B cell (primary cell): ENCODE measurements at regions not wholly inside any gene's neighbourhood (a gene's known extent, or its start where the extent isn't known, plus 50 kb on each side); places are given as distances from the start of the nearest gene placed in this dataset.

ENCODE experiments used
- ATAC-seq: fragments of 200-7000 bp; cut with Tn5 transposase; one replicate; pipeline ENCODE4 v1.10.0; 2021; ENCODE audit warnings: low read depth, mild to moderate bottlenecking, moderate number of reproducible peaks, moderate library complexity
- CTCF ChIA-PET: fragments of 350-600 bp; sonication (Branson Sonifier 250); formaldehyde crosslinking; loops from one replicate; lab custom pipeline; 2021; ENCODE audit warnings: antibody characterized with exemption, inconsistent platforms; lab: Charles Lee
- POLR2A ChIA-PET: fragments of 350-600 bp; sonication (Branson Sonifier 250); formaldehyde crosslinking; loops from one replicate; lab custom pipeline; 2021; ENCODE audit warnings: antibody characterized with exemption; lab: Charles Lee
- DNase-seq: peaks from one replicate; pipeline ENCODE4 v3.0.0; 2013
- H2AFZ ChIP-seq: 2 replicates; pipeline ENCODE4 v1.6.1; 2012; ENCODE audit warnings: mild to moderate bottlenecking, low read depth, low read length; ENCODE audit not compliant: insufficient read depth, poor library complexity, severe bottlenecking
- H3K27ac ChIP-seq, 2 donors: 1 replicate in 1 of 2; 2 replicates in 1 of 2; pipeline ENCODE4 v1.5.1; 2012 to 2013; ENCODE audit warnings: low read length in 2 of 2, mild to moderate bottlenecking in 2 of 2, moderate library complexity in 1 of 2
- H3K27me3 ChIP-seq, 4 experiments: fragments of 200-600 bp in 1 of 4; sonication (generic) in 1 of 4; replicated peaks in 1 of 4; 1 replicate in 2 of 4; 2 replicates in 2 of 4; pipeline versions ENCODE4 v1.6.1 to v1.7.0; 2013 to 2016; ENCODE audit warnings: low read length in 3 of 4, mild to moderate bottlenecking in 2 of 4, mixed read lengths in 1 of 4, moderate library complexity in 1 of 4; ENCODE audit not compliant: insufficient read depth in 4 of 4, control insufficient read depth in 3 of 4; ENCODE audit errors: control extremely low read depth in 1 of 4
- H3K36me3 ChIP-seq, 2 experiments: replicated peaks in 1 of 2; 1 replicate in 1 of 2; 2 replicates in 1 of 2; pipeline versions ENCODE4 v1.6.1 to v1.7.1; 2013; ENCODE audit warnings: low read length in 1 of 2; ENCODE audit not compliant: insufficient read depth in 2 of 2, control insufficient read depth in 1 of 2; ENCODE audit errors: control extremely low read depth in 1 of 2, extremely low read depth in 1 of 2
- H3K4me1 ChIP-seq, 2 donors: fragments of 200-600 bp in 1 of 2; sonication (generic) in 1 of 2; 1 replicate in 1 of 2; 2 replicates in 1 of 2; pipeline versions ENCODE4 v1.5.1 to v1.6.1; 2013 to 2017; ENCODE audit warnings: low read length in 2 of 2; ENCODE audit not compliant: control insufficient read depth in 2 of 2, insufficient read depth in 2 of 2
- H3K4me2 ChIP-seq: replicated peaks from 2 replicates; pipeline ENCODE3; 2012; ENCODE audit warnings: mild to moderate bottlenecking, low read depth, low read length; ENCODE audit not compliant: poor library complexity, severe bottlenecking
- H3K4me3 ChIP-seq, 5 experiments: fragments of 200-600 bp in 1 of 5; sonication (generic) in 1 of 5; 1 replicate in 3 of 5; 2 replicates in 2 of 5; pipeline versions ENCODE4 v1.5.1 to v1.7.0; 2011 to 2016; ENCODE audit warnings: low read length in 4 of 5, mild to moderate bottlenecking in 4 of 5, low read depth in 2 of 5, control low read depth in 1 of 5, moderate library complexity in 1 of 5; ENCODE audit not compliant: insufficient read depth in 1 of 5; ENCODE audit errors: control extremely low read depth in 1 of 5, extremely low read depth in 1 of 5
- H3K79me2 ChIP-seq: fragments of 200-600 bp; sonication (generic); one replicate; pipeline ENCODE4 v1.6.0; 2016; ENCODE audit warnings: low read length; ENCODE audit not compliant: control insufficient read depth, insufficient read depth
- H3K9ac ChIP-seq: fragments of 200-600 bp; sonication (generic); 2 replicates; pipeline ENCODE4 v1.6.1; 2017; ENCODE audit warnings: mild to moderate bottlenecking, low read length, moderate library complexity
- H3K9me3 ChIP-seq, 3 donors: one replicate each; pipeline versions ENCODE4 v1.6.1 to v1.7.1; 2013; ENCODE audit warnings: low read length in 2 of 3; ENCODE audit not compliant: control insufficient read depth in 2 of 3, insufficient read depth in 1 of 3; ENCODE audit errors: control extremely low read depth in 1 of 3
- H4K20me1 ChIP-seq: 2 replicates; pipeline ENCODE4 v1.6.0; 2012; ENCODE audit warnings: mild to moderate bottlenecking, low read length; ENCODE audit not compliant: insufficient read depth, control insufficient read depth, poor library complexity, severe bottlenecking
- H3K27ac Mint-ChIP-seq: one replicate; pipeline ENCODE4 v1.8.0; 2021; ENCODE audit warnings: mixed read lengths
- H3K27me3 Mint-ChIP-seq: one replicate; pipeline ENCODE4 v1.8.0; 2021; ENCODE audit warnings: mixed read lengths
- H3K4me1 Mint-ChIP-seq: one replicate; pipeline ENCODE4 v1.8.0; 2021; ENCODE audit warnings: mixed read lengths
- H3K4me3 Mint-ChIP-seq: one replicate; pipeline ENCODE4 v1.8.0; 2021; ENCODE audit warnings: mixed read lengths
- H3K9me3 Mint-ChIP-seq: one replicate; pipeline ENCODE4 v1.8.0; 2022; ENCODE audit warnings: mixed read lengths; ENCODE audit not compliant: insufficient read depth
- EZH2 ChIP-seq: IDR thresholded peaks from 2 replicates; pipeline ENCODE4 v1.6.1; 2012; ENCODE audit warnings: borderline replicate concordance, low read depth, mild to moderate bottlenecking, moderate library complexity, low read length; ENCODE audit not compliant: insufficient read depth, poor library complexity, severe bottlenecking
- WGBS: methylation state at CpG from one replicate; pipeline ENCODE4 v1.1.5; 2013; ENCODE audit warnings: missing lambda C conversion rate; ENCODE audit not compliant: insufficient coverage; 5-methylcytosine and 5-hydroxymethylcytosine counted together
- intact Hi-C: fragments of 100-400 bp; cut with micrococcal nuclease; formaldehyde crosslinking; loops from one replicate; pipeline ENCODE4 v1.10.0; 2022
- TF ChIP-seq, protein P1 (sequence below): fragments of 200-600 bp; IDR thresholded peaks from one replicate; pipeline ENCODE4 v1.8.0; 2022; ENCODE audit warnings: antibody characterized with exemption, mild to moderate bottlenecking

DNA sequence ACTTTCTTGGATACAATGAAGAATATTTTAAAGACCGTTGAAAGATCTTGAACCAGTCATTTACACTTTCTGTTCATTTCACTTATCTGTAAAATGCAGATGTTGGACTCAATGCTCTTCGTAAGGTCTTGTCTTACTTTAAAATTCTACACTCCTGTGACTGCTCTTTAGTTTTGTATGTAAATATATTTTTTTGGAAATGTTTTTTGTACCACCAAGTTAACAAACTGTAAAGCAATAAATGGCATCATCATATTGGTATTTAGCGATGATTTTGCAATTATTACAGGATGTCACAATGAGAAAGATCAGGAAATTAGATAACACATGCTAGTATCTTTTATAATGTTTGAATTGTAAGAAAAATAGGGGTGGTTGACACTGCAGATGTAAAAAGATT, 80.8 kb upstream of the GNAQ start:
- Histone ChIP-seq H3K27ac (no peak overlapping the region), H3K36me3 (no peaks in the 10 kb centered on the region), H3K4me3 (no peak overlapping the region), H2AFZ (no peak overlapping the region), H3K79me2 (no peaks in the 10 kb centered on the region), H3K27me3 (peaks cover 0 to 45% (median 20%) of the 10 kb centered on the region in 4 experiments), H3K4me1 (peaks cover 4 to 5% of the 10 kb centered on the region in 2 donors), H3K4me2 (no peak overlapping the region), H3K9me3 (peaks cover 0 to 5% (median under 1%) of the 10 kb centered on the region in 3 donors), H4K20me1 (no peaks in the 10 kb centered on the region), H3K9ac (no peak overlapping the region)
- DNase-seq: no peak
- POLR2A ChIA-PET: no interaction called here
- intact Hi-C loops: no loop called here
- H3K9me3 Mint-ChIP-seq: peaks cover 2% of the 10 kb centered on the region
- H3K27me3 Mint-ChIP-seq: peaks cover 56% of the 10 kb centered on the region
- CTCF ChIA-PET: no interaction called here
- H3K4me3 Mint-ChIP-seq: no peak overlapping the region
- no peak overlapping the region for H3K27ac Mint-ChIP-seq
- peaks cover 4% of the 10 kb centered on the region for H3K4me1 Mint-ChIP-seq
- no CpG with 5 or more reads among the region's 3 CpGs for WGBS
- no peak for TF ChIP-seq EZH2
- TF ChIP-seq, protein P1, sequence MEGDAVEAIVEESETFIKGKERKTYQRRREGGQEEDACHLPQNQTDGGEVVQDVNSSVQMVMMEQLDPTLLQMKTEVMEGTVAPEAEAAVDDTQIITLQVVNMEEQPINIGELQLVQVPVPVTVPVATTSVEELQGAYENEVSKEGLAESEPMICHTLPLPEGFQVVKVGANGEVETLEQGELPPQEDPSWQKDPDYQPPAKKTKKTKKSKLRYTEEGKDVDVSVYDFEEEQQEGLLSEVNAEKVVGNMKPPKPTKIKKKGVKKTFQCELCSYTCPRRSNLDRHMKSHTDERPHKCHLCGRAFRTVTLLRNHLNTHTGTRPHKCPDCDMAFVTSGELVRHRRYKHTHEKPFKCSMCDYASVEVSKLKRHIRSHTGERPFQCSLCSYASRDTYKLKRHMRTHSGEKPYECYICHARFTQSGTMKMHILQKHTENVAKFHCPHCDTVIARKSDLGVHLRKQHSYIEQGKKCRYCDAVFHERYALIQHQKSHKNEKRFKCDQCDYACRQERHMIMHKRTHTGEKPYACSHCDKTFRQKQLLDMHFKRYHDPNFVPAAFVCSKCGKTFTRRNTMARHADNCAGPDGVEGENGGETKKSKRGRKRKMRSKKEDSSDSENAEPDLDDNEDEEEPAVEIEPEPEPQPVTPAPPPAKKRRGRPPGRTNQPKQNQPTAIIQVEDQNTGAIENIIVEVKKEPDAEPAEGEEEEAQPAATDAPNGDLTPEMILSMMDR: no peak
- no peak for ATAC-seq

DNA sequence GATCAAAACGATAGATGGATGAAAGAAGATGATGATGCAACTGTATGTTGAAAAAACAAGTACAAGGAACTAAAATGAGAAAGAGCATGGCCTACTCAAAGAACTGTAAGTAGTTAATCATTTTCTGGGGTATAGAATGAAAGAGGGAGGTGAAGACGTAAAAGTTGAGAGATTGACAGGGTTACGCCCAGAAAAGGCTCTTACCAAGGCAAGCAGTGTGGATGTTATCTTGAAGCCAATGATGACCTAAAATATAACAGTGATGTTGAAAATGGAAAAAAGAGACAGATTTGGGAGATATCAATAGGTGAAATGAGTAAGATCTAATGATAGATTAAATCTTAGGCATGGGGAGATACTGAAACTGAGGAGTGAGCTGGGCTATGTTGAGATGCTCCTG, 80.4 kb upstream of the GNAQ start:
- no peaks in the 10 kb centered on the region for H4K20me1 ChIP-seq
- H3K9ac ChIP-seq: no peak overlapping the region
- no peak for ATAC-seq
- TF ChIP-seq, protein P1: no peak
- no peak for TF ChIP-seq EZH2
- WGBS: 98% methylated on average over 3 of the region's 3 CpGs
- Mint-ChIP-seq H3K27me3 (peaks cover 57% of the 10 kb centered on the region), H3K27ac (no peak overlapping the region), H3K9me3 (peaks cover 2% of the 10 kb centered on the region), H3K4me3 (no peak overlapping the region), H3K4me1 (peaks cover 5% of the 10 kb centered on the region)
- DNase-seq: no peak
- ChIA-PET POLR2A (no interaction called here), CTCF (no interaction called here)
- H3K4me1 ChIP-seq: peaks cover 4 to 5% of the 10 kb centered on the region in 2 donors
- no peaks in the 10 kb centered on the region for H3K79me2 ChIP-seq
- H2AFZ ChIP-seq: no peak overlapping the region
- H3K4me2 ChIP-seq: no peak overlapping the region
- no peaks in the 10 kb centered on the region for H3K36me3 ChIP-seq
- no peak overlapping the region for H3K27ac ChIP-seq
- peaks cover 0 to 9% (median 4%) of the 10 kb centered on the region in 3 donors for H3K9me3 ChIP-seq
- H3K4me3 ChIP-seq: no peak overlapping the region
- H3K27me3 ChIP-seq: peaks cover 0 to 41% (median 20%) of the 10 kb centered on the region in 4 experiments
- intact Hi-C loops: no loop called here
